NCI-H1694 treated with DMSO at 0.1 percent for 48 hours (cell line): ENCODE measurements at regions not wholly inside any gene's neighbourhood (a gene's known extent, or its start where the extent isn't known, plus 50 kb on each side); places are given as distances from the start of the nearest gene placed in this dataset.
"Not testable (repeated sequence)": the region's sequence is repeated elsewhere in the genome, so short reads cannot be mapped to it uniquely, and the experiment has no call there.

Experiments
- DNase-seq: peaks from one replicate; lab custom pipeline; 2025; lab: John Stamatoyannopoulos, UW

DNA sequence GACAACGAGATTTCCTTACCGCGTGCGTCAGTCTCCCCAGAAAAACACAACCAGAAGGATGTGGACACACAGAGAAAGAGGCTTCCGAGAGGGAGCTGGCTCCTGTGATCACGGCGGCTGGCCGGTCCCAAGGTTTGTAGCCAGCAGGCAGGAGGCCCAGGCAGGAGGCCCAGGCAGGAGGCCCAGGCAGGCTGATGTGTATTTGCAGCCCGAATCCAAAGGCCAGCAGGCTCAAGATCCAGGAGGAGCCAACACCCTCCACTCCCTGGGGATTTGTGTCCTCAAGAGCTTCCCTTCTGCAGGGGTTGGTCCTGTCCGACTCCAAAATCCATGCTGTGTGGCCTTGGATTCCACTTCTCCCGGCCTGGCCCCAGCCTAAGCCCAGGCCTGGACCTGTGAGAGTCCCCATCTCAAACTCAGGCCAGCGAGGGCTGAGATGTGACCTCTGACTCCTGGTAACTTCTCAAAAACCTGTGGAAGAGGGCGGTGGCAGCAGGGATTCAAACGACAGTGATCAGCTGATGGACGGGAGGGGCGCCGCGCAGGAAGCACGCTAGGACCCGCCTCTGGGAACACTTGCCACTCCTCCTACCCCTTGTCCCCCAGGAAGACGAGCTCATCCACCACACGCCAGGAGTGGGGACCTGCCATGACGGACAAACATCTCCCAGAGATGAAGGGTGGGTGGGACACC, 75.0 kb upstream of the PPP1R26 start:
- DNase-seq: no peak

DNA sequence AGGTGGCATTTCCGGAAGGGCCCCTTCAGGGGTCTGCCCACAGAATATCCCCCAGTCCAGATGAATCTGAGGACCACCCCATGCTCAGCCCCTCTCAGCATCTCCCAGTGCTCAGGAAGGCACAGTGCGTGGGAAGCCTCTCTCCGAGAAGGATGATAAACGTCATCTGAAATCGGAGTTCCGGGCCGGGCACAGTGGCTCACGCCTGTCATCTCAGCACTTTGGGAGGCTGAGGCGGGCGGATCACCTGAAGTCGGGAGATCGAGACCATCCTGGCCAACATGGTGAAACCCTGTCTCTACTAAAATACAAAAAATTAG, 74.5 kb upstream of the PPP1R26 start:
- not testable (repeated sequence) for DNase-seq

DNA sequence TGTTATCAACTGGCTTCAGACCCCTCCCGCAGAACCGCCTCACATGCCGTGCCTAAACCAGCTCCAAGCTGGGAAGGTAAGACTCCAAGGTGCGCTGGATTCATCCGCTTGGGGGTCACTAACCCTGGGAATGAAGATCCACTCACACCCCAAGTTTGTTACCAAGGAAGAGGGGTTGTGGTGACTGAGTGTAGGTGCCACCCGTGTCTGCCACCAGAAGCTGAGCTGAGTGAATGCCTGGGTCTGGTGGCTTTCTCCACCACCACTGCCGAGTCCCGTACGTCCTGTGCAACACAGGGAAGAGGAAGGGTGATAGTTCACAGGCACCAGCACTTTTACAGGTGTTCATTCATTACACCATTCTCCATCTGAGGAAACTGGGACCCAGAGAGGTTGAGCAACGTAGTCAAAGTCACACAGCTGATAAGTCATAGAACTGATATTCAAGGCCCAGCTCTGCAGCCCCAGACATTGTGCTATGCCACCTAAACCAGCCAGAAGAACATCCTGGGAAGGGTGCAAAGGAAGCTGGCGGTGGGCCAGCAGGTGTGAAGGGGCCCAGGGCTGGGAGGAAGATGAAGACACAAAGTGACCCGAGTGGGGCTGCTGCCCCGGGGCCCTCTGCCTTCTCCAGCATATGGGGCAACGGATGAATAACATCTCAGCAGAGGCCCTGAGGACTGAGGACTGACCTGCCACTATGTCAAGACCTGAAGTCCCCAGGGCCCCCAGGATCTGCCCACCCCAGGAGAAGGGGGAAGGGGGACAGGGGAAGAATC, 70.9 kb upstream of the PPP1R26 start:
- no peak for DNase-seq

DNA sequence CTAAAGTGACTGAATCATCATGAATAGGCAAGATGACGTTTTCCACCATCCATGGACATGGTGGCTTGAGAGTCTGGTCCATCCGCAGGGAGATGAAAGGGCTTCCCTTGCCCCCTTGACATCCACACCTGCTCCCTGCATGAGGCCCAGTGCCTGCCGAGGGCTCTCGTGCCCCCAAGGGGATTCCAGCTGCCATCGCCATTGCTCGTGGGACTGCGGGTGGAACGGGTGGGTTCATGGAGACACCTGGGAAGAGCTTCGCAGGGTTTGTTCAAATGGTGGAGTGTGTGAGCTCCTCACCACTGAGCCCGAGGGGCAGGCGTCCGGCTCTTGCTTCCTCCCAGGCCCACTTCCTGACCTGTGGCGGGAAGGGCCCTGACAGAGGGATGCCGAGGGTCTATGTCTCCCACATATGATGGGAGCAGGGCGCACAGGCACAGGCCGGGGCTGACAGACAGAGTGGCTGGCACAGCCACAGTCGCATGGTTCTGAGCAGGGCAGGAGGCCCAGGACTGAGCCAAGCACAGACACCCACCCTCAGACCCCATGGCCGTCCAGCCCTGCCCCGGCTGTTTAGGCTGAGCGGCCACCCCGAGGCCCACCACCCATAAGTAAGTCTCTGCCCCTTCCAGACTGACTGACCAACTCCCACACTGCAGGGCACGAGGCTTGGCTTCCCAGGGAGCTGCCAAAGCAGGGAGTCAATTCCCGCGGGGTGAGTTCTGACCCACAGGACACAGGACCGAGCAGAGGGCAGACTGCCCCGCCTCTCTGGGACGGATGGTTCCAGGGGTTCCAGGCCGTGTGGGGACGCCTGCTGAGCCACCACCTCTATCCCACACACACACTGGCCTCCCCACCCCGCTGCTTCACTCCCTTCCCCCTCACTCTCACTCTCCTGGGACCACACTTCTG, 70.0 kb upstream of the PPP1R26 start:
- DNase-seq: no peak

DNA sequence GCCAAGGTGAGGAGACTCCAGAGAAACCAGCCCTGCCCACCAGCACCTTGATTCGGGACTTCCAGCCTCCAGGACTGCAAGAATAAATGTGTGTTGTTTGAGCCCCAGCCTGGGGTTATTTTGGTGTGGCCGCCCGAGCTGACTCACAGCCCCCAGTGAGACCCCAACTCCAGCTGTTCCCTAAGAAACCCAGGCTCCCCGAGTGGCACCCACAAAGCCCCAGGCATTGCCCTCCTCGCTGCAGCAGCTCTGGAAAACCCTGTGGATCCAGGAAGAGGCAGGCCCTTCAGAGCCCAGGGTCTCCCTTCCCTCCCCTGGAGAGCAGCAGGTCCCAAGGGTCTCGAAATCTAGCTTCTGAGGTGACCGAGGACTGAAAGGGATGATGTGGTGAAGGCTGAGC, 69.2 kb upstream of the PPP1R26 start:
- no peak for DNase-seq

DNA sequence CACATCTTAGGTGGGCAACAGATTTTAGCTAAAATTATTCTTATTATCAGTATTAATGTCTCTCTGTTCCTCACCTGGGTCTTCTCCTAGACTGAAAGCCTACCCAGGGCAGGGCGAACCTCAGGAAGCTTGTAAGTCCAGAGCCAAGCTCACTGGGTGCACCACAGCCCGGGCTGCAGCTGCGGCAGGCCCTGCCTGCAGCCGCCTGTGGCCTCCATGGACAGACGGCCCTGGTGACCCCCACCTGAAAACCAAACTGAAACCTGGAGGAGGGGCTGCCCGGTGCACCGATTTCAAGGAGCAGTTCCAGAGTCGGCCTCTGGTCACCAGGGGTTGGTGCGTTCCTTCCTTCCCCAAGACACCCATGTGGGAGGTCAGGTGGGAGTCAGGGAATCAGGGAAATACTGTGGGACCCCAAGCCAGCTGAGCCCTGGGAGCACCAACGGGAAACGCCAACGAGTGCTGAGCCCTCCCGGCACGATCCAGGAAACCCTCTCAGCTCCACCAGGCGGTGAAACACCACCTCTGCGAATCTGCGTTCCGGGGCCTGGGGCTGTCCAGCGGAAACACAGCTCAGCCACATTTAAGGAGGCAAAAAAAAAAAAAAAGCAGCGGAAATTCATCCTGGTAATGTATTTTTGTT, 68.6 kb upstream of the PPP1R26 start:
- DNase-seq: no peak

DNA sequence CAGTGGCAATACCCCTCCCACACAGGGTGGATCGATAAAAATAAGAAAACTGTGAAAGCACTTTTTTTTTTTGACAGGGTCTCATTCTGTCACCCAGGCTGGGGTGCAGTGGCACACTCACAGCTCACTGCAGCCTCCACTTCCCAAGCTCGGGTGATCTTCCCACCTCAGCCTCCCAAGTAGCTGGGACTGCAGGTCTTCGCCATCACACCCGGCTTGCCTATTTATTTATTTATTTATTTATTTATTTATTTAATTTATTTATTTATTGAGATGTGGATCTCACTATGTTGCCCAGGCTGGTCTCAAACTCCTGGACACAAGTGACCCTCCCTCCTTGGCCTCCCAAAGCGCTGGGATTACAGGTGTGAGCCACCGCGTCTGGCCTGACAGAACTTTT, 68.0 kb upstream of the PPP1R26 start:
- DNase-seq: not testable (repeated sequence)

DNA sequence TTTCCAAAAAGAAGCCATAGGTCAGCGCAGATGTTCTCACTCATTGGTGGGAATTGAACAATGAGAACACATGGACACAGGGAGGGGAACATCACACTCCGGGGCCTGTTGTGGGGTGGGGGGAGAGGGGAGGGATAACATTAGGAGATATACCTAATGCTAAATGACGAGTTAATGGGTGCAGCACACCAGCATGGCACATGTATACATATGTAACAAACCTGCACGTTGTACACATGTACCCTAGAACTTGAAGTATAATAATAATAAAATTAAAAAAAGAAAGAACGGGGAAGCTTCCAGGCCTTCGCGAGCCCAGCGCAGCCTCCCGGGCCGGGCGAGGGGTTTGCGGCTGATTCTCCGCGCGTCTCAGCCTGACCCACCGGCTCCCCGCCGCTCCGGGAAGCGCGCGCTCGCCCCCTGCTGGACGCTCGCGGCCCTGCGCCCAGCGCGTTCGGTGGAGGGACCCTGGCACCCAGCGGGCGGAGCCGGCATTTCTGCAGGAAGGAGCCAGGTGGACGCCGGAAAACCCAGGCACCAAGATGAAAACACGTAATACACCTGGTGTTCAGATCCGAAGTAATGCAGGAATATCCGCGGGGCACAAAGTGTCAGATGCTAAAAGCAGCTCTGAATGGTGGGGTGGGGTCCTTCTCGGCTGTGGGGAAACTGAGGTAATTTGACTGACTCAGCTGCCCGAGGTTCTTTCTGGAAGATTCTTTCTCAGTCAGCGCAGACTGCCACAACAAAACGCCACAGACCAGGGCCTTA, 67.1 kb upstream of the PPP1R26 start:
- DNase-seq: peak; percentile 33

DNA sequence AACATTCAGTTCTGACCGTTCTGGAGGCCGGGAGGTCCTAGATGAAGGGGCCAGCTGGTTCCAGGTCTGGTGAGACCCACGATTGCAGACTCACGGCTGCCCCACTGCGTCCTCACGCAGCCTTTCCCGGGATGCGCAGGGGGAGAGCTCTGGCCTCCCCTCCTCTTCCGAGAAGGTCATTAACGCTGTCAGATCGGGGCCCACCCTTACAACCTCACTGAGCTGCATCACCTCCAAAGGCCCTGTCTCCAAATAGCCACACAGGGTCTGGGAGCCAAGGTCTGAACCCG, 66.6 kb upstream of the PPP1R26 start:
- no peak for DNase-seq

DNA sequence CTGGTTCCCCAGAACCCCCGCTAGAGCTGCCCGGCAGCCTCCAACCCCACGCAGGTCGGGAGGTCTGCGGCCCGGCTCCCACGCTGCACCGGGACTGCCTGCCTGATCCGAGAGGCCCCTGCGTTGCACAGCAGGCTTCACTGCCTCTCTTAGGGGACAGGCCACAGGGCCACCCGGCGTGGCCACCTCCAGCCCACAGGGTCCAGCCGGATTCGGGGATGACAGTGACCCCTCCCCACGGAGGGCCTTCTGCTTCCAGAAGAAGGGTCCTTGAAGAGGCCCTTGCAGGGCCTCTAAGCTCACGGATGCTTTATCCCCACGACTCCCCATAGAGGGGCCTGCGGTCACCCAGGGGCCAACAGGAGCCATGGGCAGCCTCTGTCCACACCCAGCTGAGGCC, 66.1 kb upstream of the PPP1R26 start:
- DNase-seq: no peak

DNA sequence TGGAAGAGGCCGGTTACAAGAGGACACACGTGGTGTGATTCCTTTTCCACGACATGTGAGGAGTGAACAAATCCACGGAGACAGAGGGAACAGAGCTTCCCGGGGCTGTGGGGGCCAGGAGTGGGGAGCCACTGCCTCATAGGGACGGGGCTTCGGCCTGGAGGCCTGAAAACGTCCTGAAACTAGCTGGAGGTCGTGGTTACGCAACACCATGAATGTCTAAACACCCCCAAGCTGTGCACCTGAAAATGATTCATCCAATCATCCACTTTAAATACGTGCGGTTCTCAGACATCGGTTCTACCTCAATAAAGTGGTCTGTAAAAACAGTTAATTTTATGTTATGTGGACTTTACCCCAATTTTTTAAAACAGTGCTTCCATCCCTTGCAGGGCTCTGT, 65.3 kb upstream of the PPP1R26 start:
- DNase-seq: no peak

DNA sequence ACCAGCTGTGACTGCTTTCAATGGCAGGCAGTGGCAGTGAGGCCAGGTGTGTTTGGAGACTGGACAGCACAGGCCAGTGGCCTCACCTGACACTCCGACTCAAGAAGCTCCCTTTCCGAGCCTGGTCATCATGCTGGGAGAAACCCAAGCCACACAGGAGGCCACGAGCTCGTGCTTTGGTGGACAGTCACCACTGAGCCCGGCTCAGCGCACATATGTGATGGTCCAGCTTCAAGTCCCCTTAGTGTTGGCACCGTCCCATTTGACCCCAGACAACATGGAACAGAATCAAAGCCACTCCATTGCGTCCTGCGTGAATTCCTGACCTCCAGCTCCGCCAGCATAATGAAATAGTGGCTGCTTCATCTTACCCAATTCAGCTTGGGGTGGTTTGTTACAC, 64.0 kb upstream of the PPP1R26 start:
- DNase-seq: no peak

DNA sequence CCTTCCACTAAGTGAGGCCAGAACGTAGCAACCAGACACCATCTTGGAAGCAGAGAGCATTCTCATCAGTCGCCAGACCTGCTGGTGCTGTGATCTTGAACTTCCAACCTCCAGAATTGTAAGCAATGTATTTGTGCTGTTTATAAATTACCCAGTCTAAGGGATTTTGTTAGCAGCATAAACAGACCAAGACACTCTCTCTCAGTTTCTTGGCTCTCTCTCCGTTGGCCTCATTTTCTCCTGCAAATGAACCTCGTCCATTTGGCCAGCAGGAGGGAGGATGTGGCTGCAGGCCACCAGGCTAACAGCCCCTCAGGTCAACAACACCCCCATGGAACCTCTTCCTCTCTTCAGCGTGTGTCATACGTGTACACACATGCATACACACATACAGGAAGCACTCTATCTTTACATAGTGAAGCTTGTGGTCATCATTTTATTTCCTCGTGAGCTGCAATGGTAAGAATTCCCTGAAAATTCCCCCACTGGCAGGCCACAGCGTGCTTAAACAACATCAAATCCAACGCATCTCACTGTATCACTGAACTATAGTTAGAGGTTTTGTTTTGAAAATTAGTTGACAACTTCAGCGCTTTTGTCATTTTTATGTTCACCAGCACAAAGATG, 62.8 kb upstream of the PPP1R26 start:
- DNase-seq: no peak

DNA sequence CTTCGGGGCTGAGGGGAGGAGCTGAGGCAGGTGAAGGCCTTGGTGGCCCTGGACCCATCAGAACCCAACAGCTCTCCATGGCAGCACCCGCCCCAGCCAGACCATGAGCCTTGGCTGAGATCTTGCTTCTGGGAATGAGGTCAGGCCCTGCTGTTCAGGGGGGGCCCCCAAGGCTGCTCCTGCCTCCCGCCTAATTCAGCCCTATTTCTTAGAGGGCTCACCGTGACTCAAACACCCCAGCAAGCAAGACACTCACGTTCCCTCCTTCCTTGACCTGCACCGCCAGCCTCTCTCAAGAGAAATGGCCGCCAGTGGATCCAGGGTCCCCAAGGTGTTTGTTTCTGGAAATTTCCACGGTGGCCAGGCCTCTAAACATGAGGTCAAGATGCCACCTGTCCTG, 61.4 kb upstream of the PPP1R26 start:
- DNase-seq: no peak

DNA sequence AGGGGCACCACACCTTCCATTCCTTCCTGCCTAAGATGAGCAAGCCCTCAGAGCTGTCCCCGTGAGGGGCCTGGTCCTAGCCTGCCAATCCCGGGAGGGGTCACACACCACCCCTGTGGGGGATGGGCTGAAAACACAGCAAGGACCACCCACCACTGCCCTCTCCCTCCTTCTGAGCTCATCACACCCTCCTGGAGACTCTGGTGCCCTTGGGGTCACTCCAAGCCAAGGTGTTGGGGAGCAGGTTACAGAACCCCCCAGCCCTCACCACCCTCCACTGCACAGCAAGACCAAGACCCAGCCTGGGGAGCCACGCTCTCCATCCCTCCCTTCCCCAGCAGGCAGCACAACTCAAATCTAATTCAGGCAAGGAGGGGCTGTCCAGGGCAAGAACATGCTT, 60.5 kb upstream of the PPP1R26 start:
- no peak for DNase-seq

DNA sequence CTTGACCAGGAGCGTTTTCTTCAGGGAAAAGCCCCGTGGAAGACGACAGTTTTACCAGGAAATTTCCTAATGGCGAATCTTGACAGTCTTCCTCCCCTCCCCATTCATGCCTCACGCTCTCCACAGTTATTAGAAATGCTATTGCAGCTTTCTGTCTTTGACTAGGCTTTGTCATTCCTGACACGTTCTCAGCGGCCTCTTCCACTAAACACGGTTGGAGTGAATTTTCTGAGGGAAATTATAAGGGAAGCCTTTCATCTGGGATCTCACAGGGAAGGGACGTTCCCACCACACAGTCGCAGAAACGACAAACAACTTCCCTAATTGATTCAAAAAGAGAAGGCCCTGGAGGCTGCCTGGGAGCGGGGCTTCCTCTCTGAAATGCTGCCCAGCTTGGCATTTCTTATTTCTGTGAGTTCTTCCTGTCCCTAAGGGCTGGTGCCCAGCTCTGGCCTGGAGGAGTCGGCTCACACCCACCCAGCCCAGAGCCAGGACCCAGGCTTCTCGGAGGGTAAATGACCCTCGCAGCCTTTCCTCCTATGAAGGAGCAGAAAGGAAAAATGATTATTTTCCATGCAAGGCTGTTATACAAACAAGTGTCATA, 57.1 kb upstream of the PPP1R26 start:
- DNase-seq: no peak

DNA sequence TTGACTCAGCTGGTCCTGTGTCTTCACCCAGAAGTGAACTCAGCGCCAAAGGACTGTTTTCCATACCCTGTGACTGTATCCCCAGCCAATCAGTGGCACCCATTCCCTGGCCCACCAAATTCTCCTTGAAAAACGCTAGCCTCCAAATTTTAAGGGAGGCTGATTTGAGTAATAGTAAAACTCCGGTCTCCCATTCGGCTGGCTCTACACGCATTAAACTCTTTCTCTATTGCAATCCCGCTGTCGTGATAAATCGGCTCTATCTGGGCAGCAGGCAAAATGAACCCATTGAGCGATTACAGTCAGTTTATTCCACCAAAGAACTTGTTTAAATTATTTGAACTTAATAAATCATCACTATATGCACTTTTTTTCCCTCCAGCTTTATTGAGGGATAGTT, 55.9 kb upstream of the PPP1R26 start:
- DNase-seq: no peak
